ENCODE measurements at regions not wholly inside any gene's neighbourhood (a gene's known extent, or its start where the extent isn't known, plus 50 kb on each side); places are given as distances from the start of the nearest gene placed in this dataset.

- Histone ChIP-seq H3K9me3 (replicated peaks in 1 of 2; ENCODE audit: control insufficient read depth in 1 of 2, insufficient read depth in 1 of 2, low read length in 2 of 2) (no peaks in the 10 kb centered on the region), H3K4me3 (replicated peaks in 1 of 3; ENCODE audit: low read depth in 2 of 3, low read length in 3 of 3) (no peak overlapping the region), H4K20me1 (ENCODE audit: insufficient read depth, low read length) (no peaks in the 10 kb centered on the region), H3K9ac (ENCODE audit: insufficient read depth, low read length, poor library complexity, severe bottlenecking) (no peak overlapping the region), H3K4me2 (replicated peaks; ENCODE audit: extremely low read depth, low read length, poor library complexity, severe bottlenecking) (no peak overlapping the region), H3K4me1 (ENCODE audit: control insufficient read depth in 1 of 2, insufficient read depth in 2 of 2, low read length in 2 of 2) (no peaks in the 10 kb centered on the region), H3K27ac (ENCODE audit: low read depth in 1 of 2, low read length in 2 of 2) (no peak overlapping the region), H3K36me3 (replicated peaks in 1 of 2; ENCODE audit: control insufficient read depth in 1 of 2, insufficient read depth in 2 of 2, low read length in 2 of 2) (no peaks in the 10 kb centered on the region), H2AFZ (ENCODE audit: insufficient read depth, low read depth, low read length, poor library complexity, severe bottlenecking) (no peak overlapping the region), H3K27me3 (ENCODE audit: control insufficient read depth in 2 of 2, insufficient read depth in 2 of 2, low read length in 2 of 2) (no peaks in the 10 kb centered on the region), H3K79me2 (ENCODE audit: insufficient read depth, low read length) (no peaks in the 10 kb centered on the region)
- intact Hi-C loops (cut with micrococcal nuclease): no loop called here
- Mint-ChIP-seq H3K27me3 (ENCODE audit: low read depth in 3 of 3) (peaks cover 0 to 4% (median 3%) of the 10 kb centered on the region in 3 donors), H3K9me3 (peaks cover 0 to 2% (median 0%) of the 10 kb centered on the region in 7 donors), H3K36me3 (no peaks in the 10 kb centered on the region), H3K4me3 (no peak overlapping the region), H3K4me1 (no peaks in the 10 kb centered on the region), H3K27ac (no peak overlapping the region)
- no peak for TF ChIP-seq CTCF (IDR thresholded peaks at IDR 0.05)
- DNase-seq: no peak
- WGBS (ENCODE audit: insufficient coverage): no CpG with 5 or more reads among the region's 1 CpG
Measured at GRCh38 chr3:151955356-151955755, 81.9 kb downstream of the SUCNR1 start.

GRCh38 chr3:151960961-151961580 is 87.6 kb downstream of the SUCNR1 start:
- H3K4me2 ChIP-seq (replicated peaks; ENCODE audit: extremely low read depth, low read length, poor library complexity, severe bottlenecking): no peak overlapping the region
- intact Hi-C loops (cut with micrococcal nuclease): no loop called here
- H3K27ac ChIP-seq (ENCODE audit: low read depth in 1 of 2, low read length in 2 of 2): no peak overlapping the region
- DNase-seq: no peak
- H3K9me3 ChIP-seq (replicated peaks in 1 of 2; ENCODE audit: control insufficient read depth in 1 of 2, insufficient read depth in 1 of 2, low read length in 2 of 2): peaks cover 0 to 4% of the 10 kb centered on the region in 2 donors
- H3K9me3 Mint-ChIP-seq: peaks cover 0 to 5% (median 1%) of the 10 kb centered on the region in 7 donors
- WGBS (ENCODE audit: insufficient coverage): no CpG with 5 or more reads among the region's 4 CpGs
- H3K27me3 Mint-ChIP-seq (ENCODE audit: low read depth in 3 of 3): peaks cover 0 to 2% (median 2%) of the 10 kb centered on the region in 3 donors
- H3K27ac Mint-ChIP-seq: no peak overlapping the region
- no peak overlapping the region for H2AFZ ChIP-seq (ENCODE audit: insufficient read depth, low read depth, low read length, poor library complexity, severe bottlenecking)
- no peaks in the 10 kb centered on the region for H3K27me3 ChIP-seq (ENCODE audit: control insufficient read depth in 2 of 2, insufficient read depth in 2 of 2, low read length in 2 of 2)
- H3K4me3 ChIP-seq (replicated peaks in 1 of 3; ENCODE audit: low read depth in 2 of 3, low read length in 3 of 3): no peak overlapping the region
- H3K4me3 Mint-ChIP-seq: no peak overlapping the region
- no peak for TF ChIP-seq CTCF (IDR thresholded peaks at IDR 0.05)
- H3K4me1 Mint-ChIP-seq: no peaks in the 10 kb centered on the region
- H3K36me3 Mint-ChIP-seq: no peaks in the 10 kb centered on the region
- no peaks in the 10 kb centered on the region for H3K36me3 ChIP-seq (replicated peaks in 1 of 2; ENCODE audit: control insufficient read depth in 1 of 2, insufficient read depth in 2 of 2, low read length in 2 of 2)
- H3K4me1 ChIP-seq (ENCODE audit: control insufficient read depth in 1 of 2, insufficient read depth in 2 of 2, low read length in 2 of 2): no peaks in the 10 kb centered on the region
- no peaks in the 10 kb centered on the region for H4K20me1 ChIP-seq (ENCODE audit: insufficient read depth, low read length)
- no peaks in the 10 kb centered on the region for H3K79me2 ChIP-seq (ENCODE audit: insufficient read depth, low read length)
- no peak overlapping the region for H3K9ac ChIP-seq (ENCODE audit: insufficient read depth, low read length, poor library complexity, severe bottlenecking)

Data from CD14-positive monocyte (primary cell).